ENCODE measurements at regions not wholly inside any gene's neighbourhood (a gene's known extent, or its start where the extent isn't known, plus 50 kb on each side); places are given as distances from the start of the nearest gene placed in this dataset.

- Histone ChIP-seq H3K27me3 (no peaks in the 10 kb centered on the region), H3K27ac (no peak overlapping the region), H3K9me3 (no peaks in the 10 kb centered on the region), H3K4me3 (no peak overlapping the region), H3K36me3 (no peaks in the 10 kb centered on the region), H3K4me1 (peaks cover 0 to 6% (median 0%) of the 10 kb centered on the region in 3 donors)
- DNase-seq: no peak
- intact Hi-C loops (cut with DNase I): no loop called here
- WGBS, 2 donors: 13% methylated on average over 5 of the region's 5 CpGs
- no peak for TF ChIP-seq CTCF (IDR thresholded peaks at IDR 0.05)
- no peak for FAIRE-seq
- peak in 2 of 4 donors; percentile 29 to 31 for ATAC-seq
Observed at GRCh38 chr7:91628742-91629141, 251.8 kb downstream of the MTERF1 start.

GRCh38 chr7:91630581-91631380 lies 249.7 kb downstream of the MTERF1 start:
- ATAC-seq (no peak), DNase-seq (no peak), FAIRE-seq (no peak)
- no peaks in the 10 kb centered on the region for H3K36me3 ChIP-seq
- no peaks in the 10 kb centered on the region for H3K27me3 ChIP-seq
- H3K4me1 ChIP-seq: peaks cover 0 to 8% (median 0%) of the 10 kb centered on the region in 3 donors
- H3K4me3 ChIP-seq: no peak overlapping the region
- H3K27ac ChIP-seq: no peak overlapping the region
- WGBS, 2 donors: 68 to 85% methylated on average over 1 of the region's 1 CpG
- intact Hi-C loops (cut with DNase I): no loop called here
- no peaks in the 10 kb centered on the region for H3K9me3 ChIP-seq
- no peak for TF ChIP-seq CTCF (IDR thresholded peaks at IDR 0.05)

GRCh38 chr7:91632234-91632940 lies 248.1 kb downstream of the MTERF1 start:
- H3K4me1 ChIP-seq: peaks cover 0 to 8% (median 0%) of the 10 kb centered on the region in 3 donors
- H3K36me3 ChIP-seq: no peaks in the 10 kb centered on the region
- no peaks in the 10 kb centered on the region for H3K9me3 ChIP-seq
- no peak for DNase-seq
- no peak for TF ChIP-seq CTCF (IDR thresholded peaks at IDR 0.05)
- FAIRE-seq: no peak
- H3K27me3 ChIP-seq: no peaks in the 10 kb centered on the region
- no peak overlapping the region for H3K4me3 ChIP-seq
- H3K27ac ChIP-seq: no peak overlapping the region
- intact Hi-C loops (cut with DNase I): no loop called here
- ATAC-seq: no peak
- 61 to 64% methylated on average over 3 of the region's 3 CpGs for WGBS, 2 donors

- TF ChIP-seq CTCF (IDR thresholded peaks at IDR 0.05): no peak
- WGBS, 2 donors: 69 to 75% methylated on average over 8 of the region's 8 CpGs
- Histone ChIP-seq H3K36me3 (no peaks in the 10 kb centered on the region), H3K27ac (no peak overlapping the region), H3K27me3 (no peaks in the 10 kb centered on the region), H3K4me3 (no peak overlapping the region), H3K9me3 (no peaks in the 10 kb centered on the region), H3K4me1 (peaks cover 0 to 8% (median 0%) of the 10 kb centered on the region in 3 donors)
- intact Hi-C loops (cut with DNase I): no loop called here
- DNase-seq (no peak), FAIRE-seq (no peak), ATAC-seq (no peak)
Observed at GRCh38 chr7:91633013-91633441, 247.5 kb downstream of the MTERF1 start.
